Neural cell (in vitro differentiated cells): ENCODE measurements at regions not wholly inside any gene's neighbourhood (a gene's known extent, or its start where the extent isn't known, plus 50 kb on each side); places are given as distances from the start of the nearest gene placed in this dataset.

Experiments used
- EZH2 ChIP-seq: fragments of 200-600, 300-800 bp; shearing (Covaris generic), sonication (generic); IDR thresholded peaks from 2 replicates; pipeline ENCODE4 v1.6.1; 2014; ENCODE audit warnings: antibody characterized with exemption, low read length, borderline replicate concordance, mild to moderate bottlenecking; ENCODE audit not compliant: insufficient read depth, poor library complexity, severe bottlenecking
- RAD21 ChIP-seq: fragments of 450-650 bp; conservative IDR thresholded peaks from 2 replicates; pipeline ENCODE4 v1.6.1; 2014; ENCODE audit warnings: antibody characterized with exemption, mild to moderate bottlenecking, moderate library complexity
- SMC3 ChIP-seq: fragments of 450-650 bp; conservative IDR thresholded peaks from 2 replicates; pipeline ENCODE4 v1.6.1; 2014; ENCODE audit warnings: antibody characterized with exemption, mild to moderate bottlenecking, moderate library complexity; ENCODE audit not compliant: poor library complexity
- TF ChIP-seq, protein P1 (sequence below): fragments of 450-650 bp; IDR thresholded peaks from 2 replicates; pipeline ENCODE4 v1.5.1; 2014; ENCODE audit warnings: antibody characterized with exemption, mild to moderate bottlenecking, moderate library complexity; ENCODE audit not compliant: poor library complexity, severe bottlenecking

DNA sequence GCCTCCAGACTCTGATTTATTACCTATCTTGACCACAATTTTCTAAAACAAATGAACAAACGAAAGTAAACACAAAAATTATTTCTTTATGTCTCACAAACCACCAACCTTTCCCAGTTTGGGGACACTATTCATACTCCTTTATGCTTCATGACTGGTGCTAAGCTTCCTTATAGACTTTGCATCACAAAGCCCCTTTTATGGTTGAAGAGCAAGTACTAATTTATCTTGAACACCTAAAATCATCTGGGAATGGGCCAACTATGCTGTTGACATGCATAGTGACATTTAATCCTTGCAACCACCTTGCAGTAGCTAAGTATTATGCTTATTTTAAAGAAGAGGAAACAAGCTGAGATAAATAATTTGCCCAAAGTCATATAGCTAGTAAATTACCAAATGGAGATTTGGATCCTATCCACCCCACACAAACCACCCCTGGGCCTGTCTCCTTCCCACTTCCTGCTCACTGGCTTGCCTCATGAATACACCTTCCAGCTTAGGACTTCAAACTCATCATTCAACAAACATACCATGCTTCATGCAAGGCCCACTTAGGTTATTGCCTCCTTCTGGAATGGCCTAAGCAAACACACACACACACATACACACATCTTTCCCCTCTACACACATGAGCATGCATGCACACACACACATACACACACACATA lies 192.2 kb downstream of the PLPP3 start:
- TF ChIP-seq, protein P1, sequence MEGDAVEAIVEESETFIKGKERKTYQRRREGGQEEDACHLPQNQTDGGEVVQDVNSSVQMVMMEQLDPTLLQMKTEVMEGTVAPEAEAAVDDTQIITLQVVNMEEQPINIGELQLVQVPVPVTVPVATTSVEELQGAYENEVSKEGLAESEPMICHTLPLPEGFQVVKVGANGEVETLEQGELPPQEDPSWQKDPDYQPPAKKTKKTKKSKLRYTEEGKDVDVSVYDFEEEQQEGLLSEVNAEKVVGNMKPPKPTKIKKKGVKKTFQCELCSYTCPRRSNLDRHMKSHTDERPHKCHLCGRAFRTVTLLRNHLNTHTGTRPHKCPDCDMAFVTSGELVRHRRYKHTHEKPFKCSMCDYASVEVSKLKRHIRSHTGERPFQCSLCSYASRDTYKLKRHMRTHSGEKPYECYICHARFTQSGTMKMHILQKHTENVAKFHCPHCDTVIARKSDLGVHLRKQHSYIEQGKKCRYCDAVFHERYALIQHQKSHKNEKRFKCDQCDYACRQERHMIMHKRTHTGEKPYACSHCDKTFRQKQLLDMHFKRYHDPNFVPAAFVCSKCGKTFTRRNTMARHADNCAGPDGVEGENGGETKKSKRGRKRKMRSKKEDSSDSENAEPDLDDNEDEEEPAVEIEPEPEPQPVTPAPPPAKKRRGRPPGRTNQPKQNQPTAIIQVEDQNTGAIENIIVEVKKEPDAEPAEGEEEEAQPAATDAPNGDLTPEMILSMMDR = no peak
- no peak for TF ChIP-seq EZH2
- TF ChIP-seq SMC3 = no peak
- no peak for TF ChIP-seq RAD21
